ENCODE measurements at regions not wholly inside any gene's neighbourhood (a gene's known extent, or its start where the extent isn't known, plus 50 kb on each side); places are given as distances from the start of the nearest gene placed in this dataset.

GRCh38 chr2:12597610-12598009, 119.1 kb upstream of the TRIB2 start:
- TF ChIP-seq POLR2A (IDR thresholded peaks at IDR 0.05; ENCODE audit: low read depth, low read length): no peak
- no peak for TF ChIP-seq POLR2AphosphoS5 (IDR thresholded peaks at IDR 0.05; ENCODE audit: low read depth, low read length)
- TF ChIP-seq TAF1 (IDR thresholded peaks at IDR 0.05; ENCODE audit: borderline replicate concordance, low read depth, low read length): no peak
